Spleen (tissue), 7 donors: ENCODE measurements at regions not wholly inside any gene's neighbourhood (a gene's known extent, or its start where the extent isn't known, plus 50 kb on each side); places are given as distances from the start of the nearest gene placed in this dataset.

Experiments used
- POLR2AphosphoS5 ChIP-seq, 3 donors: sonication (generic); formaldehyde crosslinking; IDR thresholded peaks; one replicate each; pipeline ENCODE4 v1.5.1; 2017; ENCODE audit warnings: antibody characterized with exemption in 3 of 3
- TF ChIP-seq, protein P1 (sequence below), 11 experiments: fragments of 200-600 bp in 7 of 11; fragments of 450-650 bp in 4 of 11; sonication (generic) in 4 of 11; IDR thresholded peaks in 8 of 11; conservative IDR thresholded peaks in 3 of 11; 1 replicate in 7 of 11; 2 replicates in 4 of 11; pipeline versions ENCODE4 v1.4.0 to v1.8.0; 2016 to 2021; ENCODE audit warnings: antibody characterized with exemption in 11 of 11, inconsistent platforms in 4 of 11, mild to moderate bottlenecking in 1 of 11
- donor health status: DM: no; HTN: no; CAD: no; lungs with moderate emphysema.
- donor health status: DM: no; HTN: no; CAD: no.
- donor health status: DM: no; HTN: no; CAD: no.

DNA sequence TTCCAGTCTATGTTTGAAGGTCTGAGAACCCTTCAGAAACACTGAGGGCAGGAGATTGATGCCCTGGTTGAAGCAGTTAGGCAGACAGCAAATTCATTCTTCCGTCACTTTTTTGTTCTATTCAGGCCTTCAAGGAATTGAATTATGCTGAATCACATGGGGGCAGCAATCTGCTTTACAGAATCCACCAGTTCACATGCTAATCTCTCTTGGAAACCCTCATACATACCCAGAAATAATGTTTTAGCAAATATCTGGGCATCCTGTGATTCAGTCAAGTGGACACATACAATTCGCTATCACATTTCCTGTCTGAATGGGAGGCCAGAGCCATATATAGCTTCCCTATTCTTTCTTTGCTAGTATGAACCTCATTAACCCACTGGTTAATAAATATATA lies 301.4 kb upstream of the CNTNAP5 start:
- TF ChIP-seq, protein P1, sequence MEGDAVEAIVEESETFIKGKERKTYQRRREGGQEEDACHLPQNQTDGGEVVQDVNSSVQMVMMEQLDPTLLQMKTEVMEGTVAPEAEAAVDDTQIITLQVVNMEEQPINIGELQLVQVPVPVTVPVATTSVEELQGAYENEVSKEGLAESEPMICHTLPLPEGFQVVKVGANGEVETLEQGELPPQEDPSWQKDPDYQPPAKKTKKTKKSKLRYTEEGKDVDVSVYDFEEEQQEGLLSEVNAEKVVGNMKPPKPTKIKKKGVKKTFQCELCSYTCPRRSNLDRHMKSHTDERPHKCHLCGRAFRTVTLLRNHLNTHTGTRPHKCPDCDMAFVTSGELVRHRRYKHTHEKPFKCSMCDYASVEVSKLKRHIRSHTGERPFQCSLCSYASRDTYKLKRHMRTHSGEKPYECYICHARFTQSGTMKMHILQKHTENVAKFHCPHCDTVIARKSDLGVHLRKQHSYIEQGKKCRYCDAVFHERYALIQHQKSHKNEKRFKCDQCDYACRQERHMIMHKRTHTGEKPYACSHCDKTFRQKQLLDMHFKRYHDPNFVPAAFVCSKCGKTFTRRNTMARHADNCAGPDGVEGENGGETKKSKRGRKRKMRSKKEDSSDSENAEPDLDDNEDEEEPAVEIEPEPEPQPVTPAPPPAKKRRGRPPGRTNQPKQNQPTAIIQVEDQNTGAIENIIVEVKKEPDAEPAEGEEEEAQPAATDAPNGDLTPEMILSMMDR (IDR thresholded peaks at IDR 0.05 in 8 of 11, conservative IDR thresholded peaks at IDR 0.05 in 3 of 11), result no peak
- TF ChIP-seq POLR2AphosphoS5 (IDR thresholded peaks at IDR 0.05), result no peak
